HG03025 (cell line): ENCODE measurements at regions not wholly inside any gene's neighbourhood (a gene's known extent, or its start where the extent isn't known, plus 50 kb on each side); places are given as distances from the start of the nearest gene placed in this dataset.
"Not testable (repeated sequence)": the region's sequence is repeated elsewhere in the genome, so short reads cannot be mapped to it uniquely, and the experiment has no call there.

Experiments
- ATAC-seq: cut with Tn5 transposase; IDR thresholded peaks from one replicate; pipeline ENCODE4 v1.9.1; 2021; ENCODE audit warnings: mild to moderate bottlenecking, moderate library complexity; ENCODE audit not compliant: unreplicated experiment, low FRiP score

DNA sequence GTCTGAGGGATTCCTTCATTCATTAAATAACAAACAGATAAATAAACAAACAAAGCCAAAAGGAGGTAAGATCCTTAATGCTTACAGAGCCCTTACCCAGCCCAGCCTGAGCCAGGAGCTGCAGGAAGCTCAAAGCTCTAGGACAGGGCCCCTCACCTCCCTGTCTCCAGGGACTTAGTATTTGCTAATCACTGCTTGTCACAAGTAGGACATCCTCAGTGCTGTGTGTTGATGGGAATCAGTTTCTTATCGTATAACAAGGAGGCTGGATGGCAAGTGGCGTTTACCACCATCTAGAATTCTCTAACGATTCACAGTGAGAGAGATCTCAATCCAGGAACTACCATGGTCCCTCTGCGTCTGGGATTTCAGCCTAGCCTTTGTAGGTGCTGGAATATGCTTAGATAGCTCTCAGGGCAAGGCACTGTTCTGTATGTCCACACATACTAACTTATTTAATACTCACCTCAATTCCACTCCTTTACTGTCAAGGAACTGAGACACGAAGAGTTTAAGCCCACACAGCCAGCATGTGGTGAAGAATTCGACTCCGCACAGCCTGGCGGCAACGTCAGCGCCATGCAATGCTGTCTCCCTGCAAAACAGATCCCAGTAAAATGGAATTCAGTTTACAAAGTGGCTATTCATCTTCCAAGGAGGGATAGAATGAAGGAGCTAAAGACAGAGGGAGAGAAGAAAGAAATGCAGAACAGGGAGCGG lies 164.8 kb downstream of the MYCN start:
- no peak for ATAC-seq

DNA sequence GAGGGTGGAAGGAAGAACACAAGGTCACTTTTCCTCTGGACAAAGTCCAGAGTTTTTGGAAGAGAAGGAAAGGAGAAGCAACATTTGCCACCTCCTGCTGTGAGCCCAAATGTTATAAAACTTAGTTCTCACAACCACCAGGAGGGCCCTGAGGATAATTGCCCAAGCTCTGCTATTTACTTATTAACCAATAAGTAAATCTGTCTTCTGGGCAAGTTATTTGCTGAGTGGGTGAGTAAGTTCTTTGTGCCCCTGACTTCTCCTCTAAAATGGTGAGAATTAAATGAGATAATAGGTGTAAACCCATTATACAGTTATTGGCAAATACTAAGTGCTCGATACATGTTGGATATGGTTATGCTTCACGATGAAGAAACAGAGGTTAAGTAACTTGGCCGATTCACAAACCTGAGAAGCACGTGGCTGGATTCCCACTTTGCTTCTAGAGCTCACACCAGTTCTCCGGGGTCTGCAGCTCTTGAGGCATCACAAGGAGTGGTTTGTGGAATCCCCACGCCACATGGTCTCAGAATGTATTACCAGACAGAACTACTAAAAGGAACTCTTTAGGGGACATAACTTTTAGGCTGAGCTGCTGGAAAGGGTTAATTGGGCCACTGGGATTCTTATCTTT lies 164.1 kb downstream of the MYCN start:
- no peak for ATAC-seq

DNA sequence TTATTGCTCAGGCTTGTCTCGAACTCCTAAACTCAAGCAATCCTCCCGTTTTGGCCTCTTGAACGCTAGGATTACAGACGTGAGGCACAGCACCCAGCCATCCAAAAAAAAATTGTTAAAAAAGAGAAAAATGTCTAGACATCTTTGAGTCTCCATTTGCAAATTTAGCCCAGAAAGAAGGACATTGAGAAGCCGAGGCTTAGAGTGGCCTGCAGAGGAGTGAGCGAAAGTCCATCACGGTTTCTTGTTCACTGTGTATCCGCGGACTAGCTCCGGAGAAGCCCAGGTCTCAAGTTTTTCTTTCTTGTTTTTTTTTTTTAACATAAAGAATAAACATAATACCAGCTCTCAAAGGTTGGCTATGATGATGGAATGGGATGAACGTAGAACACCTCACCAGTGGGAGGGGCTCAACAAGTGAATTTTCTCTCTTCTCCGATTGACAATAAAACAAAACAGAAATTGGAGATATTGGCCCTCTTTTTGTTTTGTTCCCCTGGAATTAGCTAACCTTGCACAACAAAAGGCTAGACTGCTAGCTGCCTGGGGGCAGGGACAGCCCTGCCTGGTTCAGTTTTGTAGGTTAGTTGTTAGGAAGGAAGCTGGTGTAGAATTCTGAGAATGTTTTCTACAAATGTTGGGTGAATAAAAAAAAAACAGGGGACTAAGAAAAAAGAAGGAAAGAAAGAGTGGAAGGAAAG lies 163.4 kb downstream of the MYCN start:
- no peak for ATAC-seq

DNA sequence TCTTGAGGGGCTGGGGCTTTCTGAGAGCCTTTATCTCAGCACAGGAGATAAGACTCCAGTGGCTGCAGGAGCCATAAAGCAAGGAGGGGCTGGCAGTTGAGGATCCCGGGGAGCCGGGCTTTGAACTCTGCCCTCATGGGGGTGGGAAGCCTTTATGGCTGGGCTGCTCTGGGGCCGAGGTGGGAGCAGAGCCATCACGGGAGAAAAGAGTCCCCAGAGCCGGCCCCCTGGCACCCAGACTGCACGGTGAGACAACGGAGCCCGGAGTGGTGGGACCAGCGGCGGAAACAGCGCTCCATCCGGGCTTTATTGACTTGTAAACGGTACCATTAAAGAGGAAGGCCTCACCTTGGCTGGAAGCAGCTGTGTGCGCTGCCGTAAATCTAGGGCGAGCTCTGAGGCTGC lies 162.6 kb downstream of the MYCN start:
- no peak for ATAC-seq

DNA sequence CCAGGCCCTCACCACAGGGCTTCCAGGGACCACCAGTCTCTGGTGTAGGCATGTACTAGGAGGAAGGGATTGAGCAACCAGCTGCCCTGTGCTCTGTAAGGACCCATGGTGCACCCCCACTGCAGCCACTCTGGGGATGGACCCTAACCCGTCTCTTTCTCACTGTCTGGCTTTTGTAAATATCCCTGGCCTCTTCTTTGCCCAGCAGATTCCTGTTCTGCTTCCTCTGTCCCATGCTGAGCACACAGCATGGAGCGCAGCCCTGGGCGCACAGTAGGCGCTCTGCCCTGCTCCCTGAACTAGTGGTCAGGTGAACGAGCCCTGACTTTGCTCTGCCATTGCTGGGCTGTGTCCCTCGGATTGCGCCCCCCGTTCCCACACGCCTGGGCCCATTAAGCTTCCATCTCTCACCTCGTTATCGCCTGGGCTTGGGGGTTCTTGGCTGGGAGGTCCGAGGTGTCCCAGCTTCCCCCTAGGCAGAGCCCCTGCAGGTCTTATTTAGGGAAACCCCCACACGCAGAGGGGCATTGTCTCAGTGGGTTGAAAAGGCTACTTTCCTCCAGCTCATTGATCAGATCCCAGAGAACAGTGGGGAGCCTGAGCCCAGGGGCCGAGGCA lies 162.1 kb downstream of the MYCN start:
- ATAC-seq, result no peak

DNA sequence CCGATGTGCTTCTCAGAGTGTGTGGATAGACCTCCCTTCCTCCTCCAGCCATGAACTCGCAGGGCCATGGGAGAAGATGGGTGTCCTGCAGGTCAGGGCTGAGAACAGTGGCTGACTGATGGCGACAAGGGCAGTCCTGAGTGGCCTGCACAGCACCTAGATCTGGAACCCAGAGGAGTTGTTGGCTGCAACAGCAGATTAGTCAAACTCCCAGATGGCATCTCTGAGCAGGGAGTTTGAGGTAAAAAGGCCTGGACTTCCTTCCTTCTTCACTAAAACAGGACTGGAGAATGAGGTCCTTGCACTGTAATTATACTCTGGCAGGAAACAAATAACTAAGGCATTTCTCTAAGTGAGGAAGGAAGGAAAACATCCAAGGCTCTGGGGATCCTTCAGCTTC lies 160.8 kb downstream of the MYCN start:
- no peak for ATAC-seq

DNA sequence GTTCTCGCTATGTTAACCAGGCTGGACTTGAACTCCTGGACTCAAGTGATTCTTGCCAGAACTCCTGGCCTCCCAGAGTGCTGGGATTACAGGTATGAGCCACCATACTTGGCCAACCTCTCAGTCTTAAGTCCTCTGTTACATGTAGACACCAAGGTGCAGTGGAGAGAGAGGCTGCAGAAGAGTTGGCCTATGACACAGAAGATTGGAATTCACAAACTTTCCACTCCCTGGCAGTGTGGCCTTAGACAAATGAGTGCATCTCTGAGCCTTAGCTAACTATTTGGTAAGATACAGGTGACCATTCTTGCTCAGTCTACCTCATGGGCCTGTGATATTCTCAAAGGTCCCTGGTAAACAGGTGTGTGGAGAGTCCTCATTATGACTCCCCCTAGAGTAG lies 159.7 kb downstream of the MYCN start:
- ATAC-seq, result no peak

DNA sequence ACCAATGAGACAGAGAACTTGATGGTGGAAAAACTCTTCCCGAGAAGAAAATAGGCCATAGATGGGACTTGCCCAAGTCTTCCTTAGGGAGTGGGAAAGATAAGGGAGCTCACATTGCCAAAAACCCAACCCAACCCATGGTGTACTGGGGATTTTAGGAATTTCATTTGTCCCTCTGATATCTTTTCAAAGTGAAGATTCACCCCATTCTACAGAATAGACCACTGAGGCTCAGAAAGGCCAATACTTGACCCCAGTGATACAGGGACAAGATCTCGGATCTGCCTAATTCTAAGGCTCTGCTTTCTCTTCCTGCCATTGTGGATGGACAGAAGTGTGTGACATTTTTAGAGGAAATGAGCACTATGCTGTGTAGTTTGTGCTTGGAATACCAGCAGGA lies 159.0 kb downstream of the MYCN start:
- no peak for ATAC-seq

DNA sequence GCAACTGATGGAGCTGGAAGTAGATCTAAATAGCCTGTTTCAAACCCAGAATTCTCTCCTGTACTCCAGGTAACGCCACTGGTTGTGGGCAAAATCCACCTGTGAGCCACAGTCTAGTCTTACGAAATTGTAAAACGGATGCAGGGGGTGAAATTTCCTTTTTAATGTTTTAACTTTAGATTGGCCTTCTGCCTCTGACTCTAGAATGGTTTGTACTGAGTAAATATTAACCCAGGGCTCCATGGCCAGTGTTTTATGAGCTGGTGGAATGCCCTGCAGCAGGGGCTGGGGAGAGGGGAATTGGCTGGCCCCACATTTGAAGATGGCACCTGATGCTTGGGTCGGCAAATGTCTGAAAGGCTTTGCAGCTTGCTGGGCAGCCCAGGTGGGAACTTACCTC lies 156.6 kb downstream of the MYCN start:
- no peak for ATAC-seq

DNA sequence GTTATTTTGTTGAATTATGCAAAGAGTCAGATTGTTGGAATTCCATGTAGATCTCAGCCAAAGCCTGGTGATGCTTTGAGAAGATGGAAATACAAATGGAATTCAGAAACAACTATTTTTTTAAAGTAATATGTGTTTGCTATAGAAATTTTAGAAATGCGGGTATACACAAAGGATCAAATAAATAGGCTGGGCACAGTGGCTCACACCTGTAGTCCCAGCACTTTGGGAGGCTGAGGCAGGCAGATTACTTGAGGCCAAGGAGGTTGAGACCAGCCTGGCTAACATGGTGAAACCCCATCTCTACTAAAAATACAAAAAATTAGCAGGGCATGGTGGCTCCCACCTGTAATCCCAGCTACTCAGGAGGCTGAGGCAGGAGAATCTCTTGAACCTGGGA lies 155.1 kb downstream of the MYCN start:
- not testable (repeated sequence) for ATAC-seq

DNA sequence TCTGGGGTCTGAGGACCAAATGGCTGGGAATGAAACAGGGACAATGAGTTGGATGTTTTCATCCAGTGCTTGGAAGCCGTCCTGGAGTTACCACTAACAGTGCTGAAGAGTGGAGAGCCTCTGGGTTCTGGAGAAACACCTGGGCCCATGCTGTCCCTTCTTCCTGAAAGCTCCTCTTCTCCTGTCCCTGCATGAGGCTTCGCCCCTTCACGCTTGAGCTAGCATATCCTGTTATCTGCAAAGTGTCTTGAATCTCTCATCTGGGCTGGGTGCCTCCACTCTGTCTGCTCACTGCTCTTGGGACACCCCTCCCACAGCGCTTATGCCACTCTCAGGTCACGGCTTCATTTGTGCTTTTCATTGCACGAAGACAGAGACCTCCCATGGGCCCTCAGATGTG lies 154.5 kb downstream of the MYCN start:
- no peak for ATAC-seq

DNA sequence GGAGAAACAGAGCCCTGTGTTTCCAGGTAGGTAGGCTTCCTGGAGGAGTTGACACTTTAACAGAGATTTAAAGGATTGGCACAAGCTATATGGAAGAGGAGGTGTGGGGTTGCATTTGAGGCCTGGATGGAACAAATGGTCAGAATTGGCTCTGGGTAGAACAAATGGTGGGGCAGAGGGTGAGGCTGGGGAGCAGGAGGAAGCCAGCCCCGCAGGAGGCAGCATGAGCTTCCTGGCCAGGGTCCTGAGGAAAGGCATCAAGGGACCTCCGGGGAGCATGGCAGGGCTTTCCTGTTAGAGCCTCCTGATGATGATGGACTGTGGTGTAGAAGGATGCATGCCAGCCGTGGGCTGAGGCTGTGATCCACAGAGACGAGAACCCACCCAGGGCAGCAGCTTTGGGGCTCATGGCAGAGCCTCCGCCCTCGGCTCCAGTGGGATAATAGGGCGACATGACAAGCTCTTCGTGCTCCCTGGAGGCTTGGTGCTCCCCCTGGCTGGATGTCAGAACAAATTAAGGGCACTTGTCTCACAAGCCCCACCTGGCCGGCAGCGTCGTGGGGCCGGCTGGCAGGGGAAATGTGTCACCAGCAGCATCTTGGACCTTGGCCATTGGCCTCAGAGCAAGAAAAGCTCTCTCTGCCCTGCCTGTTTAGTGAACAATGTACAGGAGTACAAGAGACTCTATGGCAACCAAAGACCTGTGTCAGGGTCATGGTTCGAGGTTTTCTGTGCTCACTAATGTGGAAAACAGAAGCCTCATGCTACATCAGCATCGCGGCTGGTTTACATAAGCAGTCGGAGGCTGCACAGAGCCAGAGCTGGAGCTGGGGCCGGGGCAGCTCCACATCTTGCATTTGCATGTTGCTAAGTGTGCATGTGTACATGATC lies 153.5 kb downstream of the MYCN start:
- ATAC-seq, result no peak

DNA sequence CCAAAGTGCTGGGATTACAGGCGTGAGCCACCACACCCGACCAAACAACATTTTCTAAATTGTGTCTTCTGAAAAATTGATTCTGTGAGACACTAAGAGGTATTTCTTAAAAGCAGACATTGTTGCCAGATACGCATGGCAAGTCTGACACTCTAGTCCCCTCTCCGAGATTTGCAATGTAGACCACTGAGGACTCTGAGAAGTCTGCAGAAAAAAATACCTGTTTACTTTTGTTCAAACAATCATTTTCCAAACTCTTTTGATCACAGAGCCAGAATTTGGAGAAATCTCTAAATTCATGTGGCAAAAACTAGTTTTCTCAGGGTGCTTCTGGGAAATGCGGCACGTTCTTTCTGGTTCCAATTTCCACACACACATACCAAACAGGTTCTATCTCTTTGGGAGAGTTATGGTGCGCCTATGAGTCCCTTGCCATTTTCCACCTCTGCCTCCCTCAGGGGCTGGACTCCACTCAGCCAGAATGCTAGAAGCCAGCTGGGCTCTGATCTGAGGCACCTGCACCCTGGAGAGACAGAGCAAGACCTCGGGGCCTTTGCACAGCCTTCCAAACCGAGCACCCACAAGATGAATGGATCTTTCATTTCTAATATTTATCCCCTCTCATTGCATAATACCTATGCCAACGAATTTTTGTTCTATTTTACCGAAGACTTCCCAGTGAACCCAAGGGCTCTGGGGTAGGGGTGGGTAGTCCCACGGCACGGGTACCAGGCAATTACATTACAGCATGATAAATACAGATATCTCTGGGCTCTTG lies 152.7 kb downstream of the MYCN start:
- ATAC-seq, result no peak

DNA sequence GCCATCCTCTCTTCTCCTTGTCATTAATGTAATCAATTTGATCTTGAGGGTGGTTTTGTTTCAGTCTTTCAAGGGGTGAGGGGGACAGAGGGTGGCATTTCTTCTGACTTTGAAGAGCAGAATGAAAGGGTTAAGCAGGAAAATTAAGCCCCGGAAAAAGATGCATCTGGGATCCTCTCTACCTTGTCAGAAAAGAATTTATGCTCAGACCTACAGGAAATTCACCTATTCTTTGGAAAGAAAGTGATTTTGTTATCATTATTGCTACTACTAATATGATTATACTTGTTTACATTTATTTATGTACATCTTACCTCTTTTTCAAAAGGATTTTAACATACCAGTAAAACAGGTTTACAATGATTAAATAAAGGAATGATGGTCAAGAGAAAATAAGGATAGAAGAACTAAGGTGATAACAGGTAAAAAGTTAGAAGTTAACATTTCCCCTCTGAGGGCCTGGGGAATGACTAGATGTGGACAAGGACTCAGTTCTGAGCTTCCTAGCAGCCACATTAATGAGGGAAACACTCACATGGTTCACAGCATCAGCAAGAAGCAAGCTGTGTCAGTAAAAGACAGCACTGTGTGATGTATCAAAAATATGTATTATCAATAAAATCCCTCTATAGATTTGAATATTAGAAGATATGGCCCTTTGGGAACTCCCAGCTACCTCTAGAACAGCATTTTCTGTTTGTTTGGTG lies 151.4 kb downstream of the MYCN start:
- no peak for ATAC-seq

DNA sequence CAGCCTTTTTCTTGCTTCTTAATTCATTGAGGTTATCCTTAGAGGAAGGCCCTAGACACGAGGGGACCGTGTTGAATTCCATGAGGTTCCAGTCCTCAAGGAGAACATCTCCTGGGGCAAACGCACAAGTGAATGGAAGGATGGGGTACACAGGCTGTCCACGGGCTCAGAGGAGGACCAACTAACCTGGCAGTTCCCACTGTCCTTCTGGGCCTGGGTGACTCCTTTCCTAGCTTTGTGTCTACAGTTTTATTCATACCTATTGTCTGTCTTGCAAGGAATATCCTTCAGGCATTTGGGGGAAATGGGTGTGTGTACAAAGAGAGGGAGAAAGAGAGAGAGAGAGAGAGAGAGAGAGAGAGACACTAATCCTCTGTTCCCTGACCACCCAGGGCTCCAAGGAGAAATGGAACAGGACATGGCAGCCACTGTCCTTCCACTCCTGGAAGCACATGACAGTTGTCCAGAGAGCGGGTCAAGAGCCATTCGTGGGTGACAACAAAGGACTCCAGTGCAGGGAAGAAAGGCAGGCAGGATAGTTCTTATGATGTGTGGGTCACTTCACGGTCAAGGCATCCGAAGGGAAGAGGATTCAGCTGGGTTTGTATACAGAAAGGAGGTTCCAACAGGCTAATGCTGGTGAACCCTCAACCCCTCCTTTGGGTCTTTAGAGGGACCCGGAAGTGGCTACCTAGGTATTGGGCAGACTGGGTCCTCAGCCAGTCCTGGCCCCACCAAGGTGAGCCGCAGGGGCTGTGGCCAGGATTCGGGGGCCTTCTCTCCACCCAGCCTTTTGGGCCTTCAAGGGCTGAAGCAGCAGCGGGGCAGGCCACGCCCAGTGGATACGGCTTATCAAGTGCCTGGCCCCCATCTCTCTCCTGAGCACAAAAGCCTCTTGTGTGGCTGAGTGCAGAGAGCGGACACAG lies 150.6 kb downstream of the MYCN start:
- no peak for ATAC-seq

DNA sequence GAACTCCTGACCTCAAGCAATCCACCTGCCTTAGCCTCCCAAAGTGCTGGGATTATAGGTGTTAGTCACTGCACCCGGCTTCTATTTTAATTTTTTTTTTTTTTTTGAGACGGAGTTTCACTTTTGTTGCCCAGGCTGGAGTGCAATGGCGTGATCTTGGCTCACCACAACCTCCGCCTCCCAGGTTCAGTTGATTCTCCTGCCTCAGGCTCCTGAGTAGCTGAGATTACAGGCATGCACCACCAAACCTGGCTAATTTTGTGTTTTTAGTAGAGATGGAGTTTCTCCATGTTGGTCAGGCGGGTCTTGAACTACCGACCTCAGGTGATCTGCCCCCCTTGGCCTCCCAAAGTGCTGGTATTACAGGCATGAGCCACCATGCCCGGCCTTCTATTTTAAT lies 149.1 kb downstream of the MYCN start:
- ATAC-seq, result not testable (repeated sequence)

DNA sequence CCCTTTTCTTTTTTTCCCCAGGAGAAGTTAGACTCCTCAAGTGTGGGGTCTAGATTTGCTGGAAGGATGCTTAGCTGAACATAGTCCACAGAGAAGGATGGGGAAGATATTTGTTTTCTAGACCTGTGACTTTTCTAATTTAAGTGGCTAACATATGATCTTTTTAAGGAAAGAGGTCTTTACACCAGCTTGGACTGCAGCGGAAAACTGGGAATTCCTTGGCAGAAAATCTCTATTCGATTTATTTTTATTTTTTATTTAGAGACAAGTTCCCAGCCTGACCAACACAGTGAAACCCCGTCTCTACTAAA lies 148.4 kb downstream of the MYCN start:
- ATAC-seq, result no peak
